SK-MEL-5 (cell line): ENCODE measurements at regions not wholly inside any gene's neighbourhood (a gene's known extent, or its start where the extent isn't known, plus 50 kb on each side); places are given as distances from the start of the nearest gene placed in this dataset.
"Not testable (repeated sequence)": the region's sequence is repeated elsewhere in the genome, so short reads cannot be mapped to it uniquely, and the experiment has no call there.

Source experiments
- DNase-seq: peaks from one replicate; pipeline ENCODE4 v3.0.0-alpha.2; 2016; ENCODE audit warnings: low read depth, low spot score
- in situ Hi-C: cut with HindIII; loops from 2 replicates; pipeline ENCODE4 v1.10.0; 2016; ENCODE audit warnings: low sequenced_read_pairs, high pct_unique_total_duplicates, low pct_unique_long_range_greater_than_20kb

DNA sequence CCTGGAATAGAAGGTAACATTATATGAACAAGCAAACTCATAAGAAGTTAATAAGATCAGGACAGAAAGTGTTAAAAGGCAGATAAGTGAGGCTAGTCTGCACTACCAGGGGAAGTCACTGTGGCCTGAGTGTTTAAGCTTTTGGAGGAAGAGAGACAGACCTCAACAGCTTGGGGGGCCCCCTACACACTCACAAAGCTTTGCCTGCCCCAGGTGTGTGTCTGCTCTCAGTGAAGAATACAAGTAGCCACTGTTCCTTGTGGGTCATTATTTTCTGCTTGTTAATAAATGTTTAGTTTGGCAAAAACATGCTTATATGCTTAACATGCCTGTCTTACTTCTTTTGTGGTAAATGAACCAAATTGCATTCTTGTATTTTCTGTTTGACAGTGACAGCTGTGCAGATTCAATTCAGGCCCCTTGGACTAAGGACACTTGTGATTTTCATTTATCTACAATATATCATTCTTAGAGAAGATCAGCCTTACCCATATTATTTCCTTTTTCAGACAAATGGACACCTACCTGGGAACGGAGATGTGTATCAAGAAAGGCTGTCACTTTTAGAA lies 50.7 kb upstream of the C12orf71 start:
- in situ Hi-C loops = no loop called here
- DNase-seq = no peak

DNA sequence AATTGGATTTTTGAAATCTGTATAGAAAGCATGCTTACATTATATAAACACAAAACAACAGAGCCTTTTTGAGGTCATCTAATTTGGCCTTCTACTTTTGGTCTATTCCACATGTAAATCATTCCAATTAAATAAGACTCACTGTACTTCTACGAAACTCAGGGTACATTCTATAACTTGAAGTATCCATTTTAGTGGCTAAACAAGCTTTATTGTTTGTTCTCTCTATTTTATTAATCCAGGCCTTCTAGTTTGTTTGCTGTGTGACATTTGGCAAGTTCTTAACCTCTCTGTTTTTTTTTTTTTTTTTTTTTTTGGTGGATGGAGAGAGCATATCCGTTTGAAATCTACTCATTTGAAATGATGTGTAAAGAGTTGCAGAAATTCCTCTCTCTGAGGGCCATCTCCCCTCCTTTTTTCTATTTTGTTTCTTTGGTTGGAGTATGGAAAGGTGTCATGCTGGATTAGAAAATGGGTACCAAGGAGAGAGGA lies 58.1 kb upstream of the C12orf71 start:
- in situ Hi-C loops = no loop called here
- no peak for DNase-seq

DNA sequence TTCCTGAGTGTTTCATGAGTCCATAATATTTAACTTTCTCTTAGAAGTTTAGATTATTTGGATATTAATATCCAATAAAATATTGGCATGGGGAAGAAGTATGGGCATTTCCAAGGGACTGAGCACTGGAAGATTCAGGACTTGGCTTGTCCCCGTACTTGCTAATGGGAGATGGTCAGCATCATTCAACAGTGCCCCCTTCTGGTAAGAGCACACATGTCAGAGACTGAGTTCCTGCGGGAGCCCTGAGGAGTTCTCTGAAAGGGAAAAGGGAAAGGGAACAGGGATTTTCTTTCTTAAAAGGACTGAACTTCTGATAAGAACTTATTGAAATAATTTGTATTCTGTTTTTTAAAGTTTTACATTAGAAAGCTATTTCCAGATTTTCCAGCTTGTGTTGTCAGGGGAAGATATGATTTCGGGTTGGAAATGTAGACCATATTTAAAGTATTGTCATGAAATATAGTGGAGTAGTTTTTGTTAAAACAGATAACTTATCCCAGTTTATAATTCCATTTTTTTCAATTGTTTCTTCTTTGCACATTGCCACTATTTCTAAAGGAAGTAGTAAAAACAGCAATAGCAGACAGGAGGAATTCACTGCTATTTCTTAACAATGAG lies 59.8 kb upstream of the C12orf71 start:
- DNase-seq = peak; percentile 88
- in situ Hi-C loops = no loop called here

DNA sequence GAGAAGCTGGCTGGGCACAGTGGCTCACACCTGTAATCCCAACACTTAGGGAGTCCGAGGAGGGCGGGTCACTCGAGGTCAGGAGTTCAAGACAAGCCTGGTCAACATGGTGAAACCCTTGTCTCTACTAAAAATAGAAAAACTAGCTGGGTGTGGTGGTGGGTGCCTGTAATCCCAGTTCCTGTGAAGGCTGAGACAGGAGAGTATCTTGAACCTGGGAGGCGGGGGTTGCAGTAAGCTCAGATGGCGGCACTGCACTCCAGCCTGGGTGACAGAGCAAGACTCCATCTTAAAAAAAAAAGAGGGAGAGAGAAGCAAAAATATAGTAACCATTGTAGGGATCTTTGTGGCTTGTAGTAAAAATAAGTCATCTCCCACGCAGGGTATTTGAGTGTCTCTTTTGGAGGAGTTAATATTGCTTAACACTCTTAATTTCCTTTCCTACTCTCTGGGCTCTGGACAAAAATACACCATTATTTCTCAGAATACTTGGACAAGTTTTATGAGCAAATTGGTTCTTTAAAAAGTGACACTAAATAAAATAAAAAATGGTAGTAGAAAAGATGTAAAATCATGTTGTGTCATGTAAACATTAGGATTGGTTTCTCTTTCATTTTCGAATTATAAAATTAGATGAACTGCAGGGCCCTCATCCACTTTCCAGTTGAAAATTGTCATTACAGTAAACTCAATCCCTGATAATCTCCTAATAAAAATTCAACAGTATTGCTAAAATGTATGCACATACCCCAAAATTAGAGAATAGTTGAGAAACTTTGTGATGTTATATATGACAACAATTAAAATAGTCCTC lies 61.1 kb upstream of the C12orf71 start:
- DNase-seq = no peak
- in situ Hi-C loops = no loop called here

DNA sequence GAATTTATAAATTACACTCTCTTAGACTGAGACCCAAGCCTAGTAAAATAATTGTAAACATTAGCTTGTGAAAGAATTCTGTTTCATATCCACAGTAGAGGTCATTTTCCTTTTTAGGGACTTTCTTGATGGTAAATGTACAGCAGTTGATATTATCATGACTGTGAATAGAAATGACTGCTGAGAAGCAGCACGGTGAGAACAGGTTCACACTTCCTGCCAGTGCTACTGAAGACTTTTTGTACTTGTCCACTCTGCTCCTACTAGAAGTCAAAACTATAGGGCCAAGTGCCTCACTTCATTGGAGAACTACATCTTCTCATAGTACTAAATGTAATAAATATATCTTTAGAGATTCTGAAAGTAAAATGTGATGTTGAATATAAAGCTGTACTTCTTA lies 63.3 kb upstream of the C12orf71 start:
- in situ Hi-C loops, DNase-seq: not testable (repeated sequence)

DNA sequence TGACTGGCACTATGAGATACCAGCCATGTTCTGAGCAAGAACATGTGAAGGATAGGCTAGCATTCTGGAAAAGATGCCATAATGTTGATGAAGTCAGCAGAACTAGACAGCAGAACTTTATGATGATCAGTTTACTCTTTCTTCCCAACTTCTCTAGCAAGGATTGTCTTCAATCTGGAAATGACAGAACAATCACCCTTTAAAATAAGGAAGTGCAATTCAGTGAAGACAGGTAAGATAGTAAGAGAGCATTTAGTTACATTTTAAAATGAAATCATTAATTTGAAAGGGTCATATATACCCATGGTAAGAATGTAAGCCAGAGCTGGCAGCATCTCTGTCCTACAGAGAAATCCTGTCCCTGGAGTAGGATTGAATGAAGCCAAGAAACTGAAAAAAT lies 66.0 kb upstream of the C12orf71 start:
- no peak for DNase-seq
- in situ Hi-C loops = no loop called here

DNA sequence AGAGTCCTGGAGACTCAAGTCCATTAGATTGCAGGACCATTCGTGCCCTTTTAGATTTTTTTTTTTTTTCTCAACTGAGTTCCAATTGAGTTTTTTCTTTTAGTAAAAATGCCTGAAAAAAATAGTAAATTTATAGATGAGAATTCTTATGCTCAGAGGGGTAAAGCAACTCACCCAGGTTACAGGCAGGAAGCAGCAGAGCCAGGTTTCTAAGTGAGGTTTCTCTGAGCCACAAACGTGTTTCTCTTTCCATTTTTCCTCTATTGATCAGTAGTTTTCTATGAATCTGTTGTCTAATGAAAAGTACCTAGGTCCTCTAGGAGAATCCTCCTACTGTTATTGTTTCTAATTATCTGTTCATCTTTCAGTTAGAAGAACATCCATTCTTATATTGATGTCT lies 66.4 kb upstream of the C12orf71 start:
- DNase-seq = no peak
- in situ Hi-C loops = no loop called here

DNA sequence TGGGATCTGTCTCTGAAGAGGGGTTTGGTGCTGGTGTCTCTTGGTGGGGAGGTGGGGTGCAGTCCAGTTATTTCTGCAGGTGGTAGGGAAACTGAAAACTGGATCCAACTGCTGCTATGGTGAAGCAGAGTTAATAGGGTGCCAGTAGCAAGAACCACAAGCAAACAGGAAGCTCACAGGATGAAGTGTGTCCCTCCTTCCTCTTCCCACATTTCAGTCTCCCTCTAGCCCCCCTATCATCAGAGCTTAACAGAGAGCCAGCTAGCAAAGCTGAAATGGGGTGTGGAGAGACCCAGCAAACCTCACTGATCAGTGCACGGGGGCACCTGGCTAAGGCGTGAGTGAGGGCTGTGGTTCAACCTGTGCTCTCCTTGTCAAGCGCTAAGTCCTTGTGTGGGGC lies 69.1 kb upstream of the C12orf71 start:
- DNase-seq = no peak
- in situ Hi-C loops = no loop called here

DNA sequence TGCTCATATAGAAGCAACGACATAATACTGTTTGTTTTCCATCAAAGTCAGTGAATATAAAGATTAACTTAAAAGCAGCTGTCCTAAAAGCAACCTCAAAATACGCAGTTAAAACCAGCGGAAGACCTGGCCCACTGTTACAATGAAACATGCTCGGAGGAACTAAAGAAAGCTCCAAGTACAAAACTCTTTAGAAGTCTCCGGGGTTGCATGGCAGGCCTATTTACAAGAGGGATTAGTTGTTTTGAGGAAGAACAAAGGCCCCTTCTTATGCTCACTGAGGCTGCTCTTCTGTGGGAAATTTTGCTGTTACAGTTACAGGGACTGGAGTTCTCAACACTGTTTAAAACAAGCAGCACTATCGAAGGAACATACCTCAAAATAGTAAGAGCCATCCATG lies 75.9 kb upstream of the C12orf71 start:
- DNase-seq = peak; percentile 74
- in situ Hi-C loops = no loop called here

DNA sequence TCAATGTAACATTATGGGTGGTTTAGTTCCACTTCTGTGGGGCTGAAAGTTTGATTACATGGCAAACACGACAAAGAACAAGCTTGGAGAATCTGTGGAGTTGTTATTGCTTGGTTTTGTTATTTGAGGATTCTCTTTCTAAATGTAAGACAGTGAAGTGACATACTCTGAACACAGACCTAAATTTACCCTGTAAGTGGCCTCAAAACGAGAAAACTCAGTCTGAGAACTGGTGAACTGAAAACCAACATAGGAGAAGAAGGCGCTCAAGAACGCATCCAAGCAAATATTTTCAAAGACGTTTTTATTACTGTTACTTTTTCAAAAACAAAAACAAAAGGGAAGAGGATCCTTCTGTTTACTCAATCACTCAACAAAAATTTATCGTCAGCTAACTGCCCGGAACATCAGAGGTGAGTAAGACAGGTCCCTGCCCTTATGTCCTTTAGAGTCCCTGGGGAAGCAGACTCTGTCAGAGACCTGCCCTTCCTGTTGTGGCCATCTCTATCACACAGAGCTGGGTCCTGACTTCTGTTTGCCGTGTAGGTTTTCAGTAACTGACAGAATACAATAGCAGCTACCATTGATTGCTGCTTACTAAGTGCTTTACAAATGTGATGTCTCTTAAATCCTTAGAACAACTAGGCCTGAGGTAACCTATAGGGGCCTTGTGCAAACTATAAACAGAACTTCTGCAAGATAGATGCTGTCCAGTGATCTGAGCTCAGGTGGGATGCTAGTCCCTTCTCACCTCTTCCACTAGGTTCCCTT lies 79.3 kb upstream of the C12orf71 start:
- DNase-seq = no peak
- in situ Hi-C loops = no loop called here

DNA sequence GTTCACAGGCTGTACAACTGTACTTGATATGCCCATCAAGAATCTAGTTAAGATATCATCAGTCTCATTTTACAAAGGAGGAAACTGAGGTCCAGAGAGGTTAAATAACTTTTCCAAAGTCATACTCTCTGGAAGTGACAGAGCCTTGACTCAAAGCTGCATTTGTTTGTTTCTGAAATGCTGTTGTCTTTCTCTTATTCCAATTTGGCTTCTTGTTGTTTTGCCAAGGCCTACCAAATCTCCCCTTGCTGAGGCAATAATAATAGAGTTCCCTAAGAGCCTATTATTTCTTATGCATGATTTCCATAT lies 79.8 kb upstream of the C12orf71 start:
- in situ Hi-C loops = no loop called here
- no peak for DNase-seq

DNA sequence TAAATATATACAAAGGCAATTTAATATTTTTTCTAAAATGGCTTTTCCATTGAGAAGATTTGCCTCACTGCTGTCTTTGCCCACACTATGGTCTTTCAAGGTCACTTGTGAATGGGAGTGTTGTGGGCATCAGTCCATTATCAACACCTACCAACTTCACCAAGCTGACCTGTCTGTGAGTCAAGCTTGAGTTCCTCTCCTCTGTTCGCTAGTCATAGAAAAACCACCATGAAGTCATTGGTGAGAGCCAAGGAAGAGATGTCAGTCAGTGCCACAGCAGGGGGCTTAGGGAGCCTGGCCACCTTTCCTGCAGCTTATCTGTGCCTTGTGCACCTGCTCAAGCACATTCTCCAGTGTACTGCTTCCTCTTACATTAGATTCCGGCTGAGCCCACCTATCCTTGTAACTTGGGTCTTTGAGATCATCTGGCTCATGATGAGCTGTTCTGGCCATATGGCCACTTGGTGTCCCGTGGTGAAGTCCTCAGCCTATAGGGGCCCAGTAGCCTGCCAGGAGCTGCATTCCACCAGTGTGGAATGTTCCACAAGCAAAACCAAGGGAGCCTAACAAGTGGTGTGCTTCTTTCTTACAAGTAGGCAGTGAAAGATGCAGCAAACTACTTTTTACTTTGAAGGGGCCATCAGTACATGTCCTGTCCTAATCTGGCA lies 80.8 kb upstream of the C12orf71 start:
- in situ Hi-C loops = no loop called here
- DNase-seq = no peak

DNA sequence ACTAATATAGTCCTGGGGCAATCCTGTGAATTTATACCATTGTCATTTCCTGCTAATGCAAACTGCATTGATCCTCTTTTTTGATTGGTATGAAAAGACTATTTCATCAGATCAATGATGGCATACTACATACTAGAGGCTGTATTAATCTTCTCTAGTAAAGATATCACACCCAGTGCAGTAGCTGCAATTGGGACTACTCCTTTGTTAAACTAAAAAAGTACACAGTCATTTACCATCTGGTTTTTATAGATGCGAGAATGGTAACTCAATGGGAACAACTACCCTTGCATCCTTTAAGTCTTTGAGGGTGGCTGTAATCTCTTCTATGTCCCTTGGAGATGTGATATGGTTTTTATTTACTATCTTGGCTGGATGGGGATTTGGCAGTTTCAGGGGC lies 80.2 kb upstream of the STK38L start:
- in situ Hi-C loops = no loop called here
- DNase-seq = no peak

DNA sequence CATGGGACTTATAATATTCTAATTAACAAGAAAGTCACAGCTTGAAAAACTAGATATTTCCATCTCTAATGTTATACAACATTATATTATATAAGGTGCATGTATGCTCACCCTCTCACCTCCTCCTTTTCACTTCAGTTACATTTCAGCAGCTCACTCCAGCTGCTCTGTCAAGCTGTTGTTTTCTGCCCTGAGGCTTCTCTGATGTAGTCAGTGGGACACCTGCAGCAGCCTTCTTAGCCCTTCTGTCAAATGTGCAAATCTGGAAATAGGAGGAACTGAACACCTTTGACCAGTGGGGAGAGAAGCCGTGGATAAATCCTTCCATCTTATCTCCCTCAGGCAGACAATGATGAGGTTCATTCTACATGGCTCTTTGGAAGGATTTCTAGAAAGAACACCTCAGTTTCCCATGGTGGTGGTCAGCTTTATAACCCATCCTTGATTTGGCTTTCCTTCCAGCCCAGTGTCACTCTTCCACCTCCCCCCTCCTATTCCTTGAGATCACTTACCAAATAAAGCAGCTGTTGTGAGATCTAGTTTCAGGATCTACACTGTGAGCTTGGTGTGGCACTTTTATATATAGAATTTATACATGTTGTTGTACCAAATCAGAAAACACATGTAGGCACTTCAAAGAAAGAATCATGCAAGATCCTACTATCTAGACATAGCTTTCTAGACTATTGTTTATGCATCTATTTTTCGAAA lies 79.6 kb upstream of the STK38L start:
- in situ Hi-C loops = no loop called here
- DNase-seq = no peak

DNA sequence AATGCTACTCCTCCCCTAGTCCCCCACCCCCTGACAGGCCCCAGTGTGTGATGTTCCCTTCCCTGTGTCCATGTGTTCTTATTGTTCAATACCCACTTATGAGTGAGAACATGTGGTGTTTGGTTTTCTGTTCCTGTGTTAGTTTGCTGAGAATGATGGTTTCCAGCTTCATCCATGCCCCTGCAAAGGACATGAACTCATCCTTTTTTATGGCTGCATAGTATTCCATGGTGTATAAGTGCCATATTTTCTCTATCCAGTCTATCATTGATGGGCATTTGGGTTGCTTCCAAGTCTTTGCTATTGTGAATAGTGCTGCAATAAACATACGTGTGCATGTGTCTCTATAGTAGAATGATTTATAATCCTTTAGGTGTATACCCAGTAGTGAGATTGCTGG lies 78.1 kb upstream of the STK38L start:
- in situ Hi-C loops = not testable (repeated sequence)

DNA sequence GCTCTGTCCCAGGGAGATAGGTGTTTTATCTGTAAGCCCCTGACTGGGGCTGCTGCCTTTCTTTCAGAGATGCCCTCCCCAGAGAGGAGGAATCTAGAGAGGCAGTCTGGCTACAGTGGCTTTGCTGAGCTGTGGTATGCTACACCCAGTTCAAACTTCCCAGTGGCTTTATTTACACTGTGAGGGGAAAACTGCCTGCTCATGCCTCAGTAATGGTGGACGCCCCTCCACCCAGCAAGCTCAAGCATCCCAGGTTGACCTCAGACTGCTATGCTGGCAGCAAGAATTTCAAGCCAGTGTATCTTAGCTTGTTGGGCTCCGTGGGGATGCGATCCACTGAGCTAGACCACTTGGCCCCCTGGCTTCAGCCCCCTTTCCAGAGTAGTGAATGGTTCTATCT lies 72.6 kb upstream of the STK38L start:
- DNase-seq, in situ Hi-C loops: not testable (repeated sequence)

More for the DNA sequence above, 78.1 kb upstream of the STK38L start:
- not testable (repeated sequence) for DNase-seq

DNA sequence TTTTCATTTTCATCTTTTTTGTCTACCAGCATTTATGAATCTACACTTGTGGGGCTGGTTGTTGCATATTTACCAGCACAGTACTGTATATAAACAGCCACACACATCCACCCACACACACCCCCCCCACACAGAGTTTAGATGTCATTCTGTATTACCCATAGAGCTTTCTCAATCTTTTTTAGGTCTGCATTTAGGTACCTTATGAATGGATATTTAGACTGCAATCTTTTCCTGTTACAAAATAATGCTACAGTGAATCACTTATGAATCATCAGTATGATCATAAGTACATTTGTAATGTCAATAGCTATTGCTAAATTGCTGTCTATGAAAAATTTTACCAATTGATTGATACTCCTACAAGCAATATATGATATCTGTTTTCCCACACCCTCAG lies 67.3 kb upstream of the STK38L start:
- no peak for DNase-seq
- in situ Hi-C loops = no loop called here
